Inferior parietal cortex (tissue), 1 donor: ENCODE measurements at regions not wholly inside any gene's neighbourhood (a gene's known extent, or its start where the extent isn't known, plus 50 kb on each side); places are given as distances from the start of the nearest gene placed in this dataset.
"Not testable (repeated sequence)": the region's sequence is repeated elsewhere in the genome, so short reads cannot be mapped to it uniquely, and the experiment has no call there.

Experiments used
- DNase-seq: peaks from one replicate; pipeline ENCODE4 v3.0.0-alpha.2; 2016; ENCODE audit errors: extremely low spot score

DNA sequence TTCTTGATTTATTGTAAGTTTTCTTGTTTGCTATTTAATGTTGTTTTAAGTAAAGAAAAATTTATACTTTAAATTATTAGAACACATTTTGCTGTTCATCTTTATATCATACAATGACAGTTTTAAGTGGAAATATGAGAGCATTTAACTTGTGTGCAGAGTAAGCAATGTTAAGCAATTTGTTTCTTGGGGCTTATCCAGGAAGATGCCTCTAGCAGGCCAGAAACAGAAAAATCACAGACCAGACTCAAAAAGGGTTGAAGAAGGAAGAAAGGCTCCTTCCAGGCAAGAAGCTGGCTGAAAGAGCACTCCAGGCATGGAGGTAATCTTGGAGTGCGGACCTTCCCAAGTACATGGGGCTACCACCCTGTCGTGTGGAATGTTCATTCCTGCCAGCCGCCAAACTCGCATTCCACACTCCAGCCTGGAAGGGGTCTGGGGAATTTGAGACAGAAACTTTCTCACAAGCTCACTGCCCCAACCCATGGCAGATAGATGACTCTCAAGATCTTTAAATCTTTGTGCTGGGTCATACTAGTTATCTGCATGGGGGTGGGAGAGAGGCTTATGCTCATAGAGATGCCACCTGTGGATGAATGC, 1521.3 kb upstream of the AGA start:
- DNase-seq, result no peak

DNA sequence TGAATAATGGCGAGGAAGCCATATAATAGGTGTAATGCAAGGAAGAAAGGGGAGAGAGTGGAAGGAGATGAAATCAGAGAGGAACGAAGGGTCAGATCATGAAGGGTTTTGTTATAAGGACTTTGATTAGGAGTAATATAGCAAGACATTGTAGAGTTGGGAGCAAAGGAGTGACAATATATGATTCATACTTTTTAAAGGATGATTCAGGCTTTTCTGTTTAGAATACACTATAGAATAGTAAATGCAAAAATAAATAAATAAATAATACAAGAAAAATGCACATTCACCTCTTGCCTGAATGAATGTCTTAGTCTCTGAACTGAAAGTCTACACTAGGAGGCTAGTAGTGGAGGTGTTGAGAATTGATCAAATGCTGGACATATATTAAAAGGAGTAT, 1524.4 kb upstream of the AGA start:
- DNase-seq, result no peak

DNA sequence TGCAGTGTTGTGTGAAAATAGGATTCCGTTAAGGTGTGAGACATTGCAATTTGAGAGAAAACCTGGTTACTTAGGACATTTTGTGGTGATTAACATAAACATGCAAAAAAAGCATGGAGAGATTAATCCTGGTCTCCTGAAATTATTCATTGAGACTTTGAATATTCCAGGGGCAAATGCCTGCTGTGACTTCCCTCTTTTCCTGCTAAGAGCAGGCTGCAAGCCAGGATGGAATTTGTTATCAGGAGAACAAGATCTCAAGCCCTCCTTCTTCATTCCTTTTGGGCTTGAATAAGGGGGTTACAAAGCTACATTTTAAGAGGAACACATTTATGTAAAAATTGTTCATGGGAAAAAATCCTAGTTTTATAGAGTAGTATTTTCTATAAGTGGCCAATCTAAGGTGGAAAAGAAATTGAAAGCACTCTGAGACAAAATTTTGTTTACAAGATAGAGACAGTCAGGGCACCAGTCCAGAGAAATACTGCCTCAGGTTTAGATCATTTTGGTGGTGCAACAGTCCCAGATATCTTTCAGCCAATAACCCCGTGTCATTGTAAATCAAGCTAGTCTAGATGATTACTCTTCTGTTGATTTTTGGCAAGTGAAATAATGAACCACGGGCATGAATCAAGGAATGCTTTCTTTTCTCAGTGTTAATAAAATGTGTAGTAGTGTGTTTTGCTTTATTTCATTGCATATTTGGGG, 1528.3 kb upstream of the AGA start:
- DNase-seq, result no peak

DNA sequence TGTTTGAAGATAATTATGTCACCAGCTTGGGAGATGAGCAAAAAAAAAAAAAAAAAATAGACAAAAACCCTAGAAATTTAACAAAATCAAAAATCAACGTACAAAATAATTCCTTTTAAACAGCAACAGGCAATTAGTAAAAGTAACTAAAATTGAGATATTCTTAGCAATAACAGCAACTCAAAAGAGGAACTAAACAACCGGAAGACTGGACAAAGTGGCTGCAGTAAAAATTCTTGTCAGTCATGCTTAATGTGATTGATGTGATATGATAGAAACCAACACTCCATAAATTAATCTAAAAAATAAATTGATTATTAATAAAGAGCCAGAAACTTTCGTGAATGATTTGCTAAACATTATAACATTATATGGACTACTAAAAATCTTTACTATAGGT, 1534.6 kb upstream of the AGA start:
- no peak for DNase-seq

DNA sequence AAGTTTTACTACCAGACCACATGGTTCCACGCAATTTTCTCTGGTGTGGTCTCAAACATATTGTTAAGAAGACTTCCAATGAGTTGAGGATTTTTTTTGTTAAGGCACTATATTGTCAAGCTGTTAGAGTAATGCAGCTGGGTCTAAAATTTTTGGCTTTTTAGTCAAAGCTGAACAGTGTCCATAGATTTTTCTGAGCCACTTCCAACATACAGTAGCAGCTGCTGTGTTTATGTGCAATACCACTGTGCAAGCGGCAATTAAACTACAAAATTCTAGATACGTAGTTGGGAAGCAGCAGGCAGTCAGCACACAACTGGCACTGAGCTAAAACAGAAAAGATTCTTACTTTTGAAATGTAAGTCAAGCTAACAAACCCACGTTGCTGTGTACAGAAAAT, 1551.1 kb upstream of the AGA start:
- no peak for DNase-seq

DNA sequence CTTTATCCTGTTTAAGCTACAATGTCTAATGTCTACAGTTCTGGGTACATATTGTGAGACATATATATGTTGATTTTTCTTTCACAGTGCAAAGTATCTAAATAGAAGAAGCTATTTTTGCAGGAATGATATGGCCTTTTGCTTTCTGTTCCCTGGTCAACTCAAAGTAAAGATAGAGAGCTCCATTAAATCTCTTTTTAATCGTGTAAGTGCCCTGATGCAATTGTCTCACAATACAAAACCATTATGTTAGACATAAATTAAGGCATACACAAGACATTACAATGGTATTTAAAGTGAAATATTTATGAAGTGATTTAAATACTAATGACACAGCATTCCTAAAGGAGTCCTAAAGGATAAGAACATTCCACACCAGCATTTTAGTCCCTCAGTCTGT, 1559.7 kb upstream of the AGA start:
- no peak for DNase-seq

DNA sequence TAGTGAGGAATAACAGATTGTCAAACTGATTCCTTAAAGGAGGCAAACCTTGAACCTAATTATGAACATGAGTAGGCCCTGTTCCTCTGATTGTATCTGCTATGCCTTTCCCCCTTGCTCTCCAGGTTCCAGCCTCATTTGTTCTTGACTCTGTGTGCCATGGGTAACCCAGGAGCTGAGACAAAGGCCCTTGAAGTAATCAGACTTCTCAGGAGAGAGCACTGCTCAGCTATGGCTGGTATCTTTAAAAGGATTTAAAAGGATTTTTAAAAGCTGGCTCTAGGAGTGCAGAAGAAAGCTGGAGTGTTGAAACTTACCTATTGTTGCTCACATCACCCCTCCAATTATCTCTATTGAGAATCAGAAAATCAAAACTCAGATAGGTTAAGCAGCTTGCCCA, 1565.5 kb upstream of the AGA start:
- DNase-seq, result no peak

DNA sequence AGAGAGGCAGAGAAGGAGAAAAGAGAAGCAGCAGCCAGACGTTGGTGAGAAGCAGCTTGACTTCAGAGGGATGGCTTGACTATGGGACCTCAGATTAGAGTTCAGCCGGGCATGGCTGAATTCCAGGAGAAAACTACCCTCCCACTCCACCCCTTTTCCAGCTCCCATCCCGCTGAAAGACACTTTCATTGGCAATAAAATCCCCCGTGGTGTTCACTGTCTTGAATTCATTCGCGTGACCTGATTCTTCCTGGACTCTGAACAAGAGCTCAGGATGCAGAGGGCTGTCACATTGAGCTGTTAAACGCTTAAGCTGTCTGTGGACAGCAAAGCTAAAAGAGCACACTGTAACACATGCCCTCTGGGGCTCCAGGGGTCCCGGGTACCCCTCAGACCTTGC, 1575.3 kb upstream of the AGA start:
- DNase-seq, result no peak

DNA sequence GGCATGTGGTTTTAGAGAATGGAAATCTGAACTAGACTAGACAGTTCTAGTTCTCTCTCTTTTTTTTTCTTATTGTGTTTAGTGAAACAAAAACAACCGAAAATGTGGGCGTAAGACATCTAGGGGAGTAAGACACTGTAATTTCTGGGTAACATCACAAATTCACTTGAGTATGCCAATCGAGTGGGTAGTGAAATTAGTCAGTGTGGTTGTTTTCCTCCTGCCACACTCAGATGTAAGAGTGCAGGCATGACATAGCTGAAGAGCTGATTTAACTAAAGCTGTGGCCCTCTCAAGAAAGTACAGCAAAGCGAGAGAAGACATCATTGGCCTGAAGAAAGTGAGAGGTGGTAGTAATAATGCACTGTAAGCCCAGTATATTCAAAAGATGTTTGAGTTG, 1585.3 kb upstream of the AGA start:
- DNase-seq, result no peak

DNA sequence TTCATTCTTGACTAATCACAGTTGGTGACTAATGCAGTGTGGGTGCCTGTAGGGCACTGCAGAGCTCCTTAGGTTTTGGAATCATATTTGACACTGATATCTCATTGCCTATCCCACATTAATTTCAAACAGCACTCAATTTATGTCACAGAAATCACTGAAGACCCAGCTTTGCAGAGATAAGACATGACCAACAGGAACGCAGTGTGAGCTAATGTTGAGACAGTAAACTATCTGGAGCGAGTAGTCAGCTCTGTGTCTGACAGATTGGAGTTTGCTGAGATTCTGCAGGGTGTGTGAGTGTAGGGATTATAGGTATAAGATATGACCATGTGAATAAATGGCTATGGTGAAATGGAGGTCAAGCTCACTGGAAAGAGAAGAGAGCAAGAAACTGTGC, 1586.1 kb upstream of the AGA start:
- DNase-seq, result no peak

DNA sequence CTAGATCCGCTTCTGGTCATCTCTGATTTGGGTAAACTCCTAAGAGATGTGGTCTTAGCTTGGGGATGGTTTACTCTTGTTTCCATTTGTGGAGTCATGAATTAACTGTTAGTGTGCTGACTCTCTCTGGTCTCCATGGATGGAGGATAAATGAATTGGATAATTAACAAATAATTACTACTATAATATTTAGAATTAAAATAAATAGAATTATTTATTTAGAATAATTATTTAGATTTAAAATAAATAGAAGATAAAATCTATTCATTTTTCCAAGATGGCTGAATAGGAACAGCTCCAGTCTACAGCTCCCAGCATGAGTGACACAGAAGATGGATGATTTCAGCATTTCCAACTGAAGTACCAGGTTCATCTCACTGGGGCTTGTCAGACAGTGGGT, 1587.4 kb upstream of the AGA start:
- no peak for DNase-seq

DNA sequence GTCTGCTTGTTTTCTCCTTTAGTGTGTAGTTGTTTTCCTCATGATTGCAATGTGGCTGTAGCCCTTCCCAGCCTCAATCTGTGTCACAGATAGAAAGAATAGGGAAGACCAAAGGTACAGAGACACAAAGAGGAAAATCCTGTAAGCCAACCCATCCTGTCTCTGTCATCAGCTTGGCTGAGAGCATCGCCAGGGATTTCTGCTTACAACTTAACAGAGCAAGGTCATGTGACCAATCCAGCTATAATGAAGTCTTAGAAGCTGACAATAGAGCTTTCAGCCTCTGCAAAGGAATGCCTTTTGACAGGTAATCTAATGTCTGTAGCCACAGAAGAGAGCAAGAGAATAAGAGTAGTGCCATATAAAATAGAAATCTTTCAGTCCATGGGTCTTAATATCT, 1598.0 kb upstream of the AGA start:
- DNase-seq, result no peak

DNA sequence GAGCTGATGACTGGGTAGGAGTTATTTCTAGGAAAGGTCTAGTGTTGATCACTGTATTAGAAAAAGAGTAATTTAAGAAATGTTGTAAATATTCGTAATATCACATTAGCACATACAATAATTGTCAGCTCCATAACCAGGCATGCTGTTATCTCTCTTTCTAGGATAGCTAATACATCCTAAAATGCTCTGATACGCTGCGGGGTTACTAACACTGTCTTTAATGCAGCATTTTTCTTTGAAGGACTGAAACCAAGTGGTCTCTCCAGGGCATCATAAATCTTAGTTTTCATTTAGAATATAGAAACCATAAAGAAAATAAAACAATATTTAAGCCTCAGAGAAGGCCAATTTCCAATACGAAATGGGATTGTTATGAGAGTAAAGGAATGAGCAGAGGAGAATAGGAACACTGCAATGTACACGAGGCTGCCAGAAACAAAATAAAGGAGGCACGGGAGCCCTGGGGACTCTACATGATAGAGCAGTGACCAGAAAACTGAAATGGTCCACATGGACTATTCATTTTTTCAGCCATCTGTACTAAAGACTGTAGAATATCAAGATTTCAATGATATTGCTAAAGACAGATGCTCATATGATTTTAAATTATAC, 1606.7 kb upstream of the AGA start:
- DNase-seq, result no peak

DNA sequence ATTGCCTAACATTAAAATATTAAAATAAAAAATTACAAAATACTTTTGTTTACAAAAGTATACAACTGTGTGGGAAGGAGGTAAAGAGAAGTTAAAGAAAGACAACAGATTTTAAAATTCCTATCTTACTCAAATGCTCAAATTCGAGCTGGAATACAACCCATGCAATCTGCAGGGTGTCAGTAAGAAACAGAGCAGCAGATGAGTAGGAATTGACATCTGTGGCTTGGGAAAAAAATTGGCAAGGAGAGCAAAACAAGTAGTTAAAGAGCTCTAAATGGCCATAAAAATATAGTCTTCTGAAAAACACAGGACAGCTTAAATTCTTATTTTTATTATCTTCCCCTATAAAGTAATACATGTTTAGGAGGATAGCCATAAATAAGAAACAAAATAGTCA, 1609.0 kb upstream of the AGA start:
- DNase-seq, result no peak

DNA sequence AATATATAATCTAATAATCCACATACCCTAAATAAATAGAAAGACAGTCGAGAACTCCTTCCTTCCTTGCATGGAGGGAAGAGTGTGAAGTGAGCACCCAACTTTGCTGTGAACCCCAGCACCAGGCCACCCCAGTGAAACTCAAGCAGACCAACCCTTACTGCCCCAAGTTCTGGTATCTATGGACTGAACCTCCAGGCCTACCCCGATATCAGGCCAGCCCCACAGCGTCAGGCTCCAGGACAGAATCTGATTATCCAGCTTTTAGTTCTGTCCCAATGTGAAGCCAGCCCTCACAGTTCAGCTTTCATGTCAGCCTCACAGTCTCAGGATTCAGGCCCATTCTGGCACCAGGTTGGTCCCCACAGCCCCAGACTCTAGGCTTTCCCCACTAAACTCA, 1617.2 kb upstream of the AGA start:
- DNase-seq, result no peak

DNA sequence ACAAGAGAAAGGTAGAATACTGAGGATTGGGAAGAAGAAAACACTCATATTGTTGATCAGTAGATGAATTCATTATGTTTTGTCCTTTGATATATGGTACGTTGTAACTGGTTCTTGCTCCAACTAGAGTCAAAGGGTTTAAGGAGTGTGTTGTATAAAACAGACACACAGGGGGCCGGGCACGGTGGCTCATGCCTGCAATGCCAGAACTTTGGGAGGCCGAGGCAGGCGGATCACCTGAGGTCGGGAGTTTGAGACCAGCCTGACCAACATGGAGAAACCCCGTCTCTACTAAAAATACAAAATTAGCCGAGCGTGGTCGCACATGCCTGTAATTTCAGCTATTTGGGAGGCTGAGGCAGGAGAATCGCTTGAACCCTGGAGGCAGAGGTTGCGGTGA, 1624.0 kb upstream of the AGA start:
- not testable (repeated sequence) for DNase-seq

DNA sequence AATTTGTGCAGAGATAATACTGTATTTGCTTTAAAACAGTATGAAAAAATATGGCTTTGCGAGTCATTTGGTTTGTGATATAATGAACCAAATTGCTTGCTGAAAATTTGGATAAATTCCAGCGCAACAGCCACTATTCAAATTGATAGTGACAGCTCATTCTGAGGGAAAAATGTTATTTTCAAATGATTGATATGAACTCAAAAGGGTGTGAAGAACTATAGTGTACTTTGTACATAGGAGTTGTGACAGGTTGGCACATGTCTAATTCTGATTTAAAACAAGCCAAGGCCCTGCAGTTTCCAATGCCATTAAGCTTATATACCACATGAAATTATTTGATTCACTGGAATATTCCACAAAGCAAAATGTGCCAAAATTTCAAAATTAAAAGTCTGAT, 1628.9 kb upstream of the AGA start:
- no peak for DNase-seq

DNA sequence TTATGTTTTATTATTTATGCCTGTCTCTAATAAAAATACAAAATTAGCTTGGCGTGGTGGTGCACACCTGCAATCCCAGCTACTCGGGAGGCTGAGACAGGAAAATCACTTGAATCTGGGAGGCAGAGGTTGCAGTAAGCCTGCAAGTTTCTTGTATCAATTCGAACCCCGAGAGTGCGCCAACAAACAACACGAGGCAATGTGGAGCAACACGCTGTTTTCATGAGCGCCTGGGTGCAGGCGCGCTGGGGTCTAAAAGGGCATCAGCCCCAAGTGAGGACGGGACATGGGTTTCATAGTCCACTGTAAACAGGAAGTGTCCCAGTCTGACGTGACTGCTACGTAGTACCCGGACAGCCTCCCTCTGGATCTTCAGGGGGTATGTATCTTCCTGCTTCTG, 1634.6 kb upstream of the AGA start:
- no peak for DNase-seq

DNA sequence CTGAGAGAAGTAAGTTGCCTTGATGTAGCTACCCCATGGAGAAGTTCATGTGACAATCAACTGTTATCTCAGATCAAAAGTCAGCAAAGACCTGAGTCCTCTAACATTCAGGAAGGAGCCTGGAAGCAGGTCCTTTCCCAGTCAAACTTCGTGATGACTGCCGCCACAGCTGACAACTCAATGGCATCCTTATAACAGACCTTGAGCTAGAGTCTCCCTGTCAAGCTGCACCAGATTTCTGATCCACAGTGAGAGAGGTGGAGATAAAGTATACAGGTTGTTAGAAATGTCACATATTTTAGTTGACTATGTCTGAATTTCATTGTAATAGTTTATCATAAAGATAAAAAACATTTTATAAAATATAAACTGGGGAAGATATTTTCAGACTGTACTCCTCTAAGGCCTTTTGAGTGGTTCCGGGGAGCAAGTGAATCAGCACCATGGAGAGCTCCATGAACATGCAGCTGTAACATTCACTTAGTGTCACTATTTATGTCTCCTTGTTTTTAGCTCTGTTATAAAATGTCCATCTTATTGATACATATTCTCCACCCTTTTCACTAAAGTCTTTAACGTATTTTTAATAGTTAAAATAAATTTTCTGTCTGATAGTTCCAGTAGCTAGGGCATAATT, 1653.5 kb upstream of the AGA start:
- peak; percentile 11 for DNase-seq

DNA sequence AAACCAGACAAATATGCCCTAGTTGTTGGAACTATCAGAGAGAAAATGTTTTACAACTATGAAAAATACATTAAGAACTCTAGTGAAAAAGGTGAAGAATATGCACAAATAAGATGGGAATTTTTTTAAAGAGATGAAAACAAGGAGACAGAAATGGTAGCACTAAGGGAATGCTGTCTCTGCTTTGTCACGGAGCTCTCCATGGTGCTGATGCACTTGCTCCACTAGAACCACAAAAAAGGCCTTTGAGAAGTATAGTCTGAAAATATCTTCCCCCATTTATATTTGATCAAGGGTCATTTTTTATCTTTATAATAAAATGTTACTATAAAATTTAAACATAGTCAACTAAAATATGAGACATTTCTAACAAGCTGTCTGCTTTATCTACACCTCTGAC, 1655.5 kb upstream of the AGA start:
- no peak for DNase-seq

DNA sequence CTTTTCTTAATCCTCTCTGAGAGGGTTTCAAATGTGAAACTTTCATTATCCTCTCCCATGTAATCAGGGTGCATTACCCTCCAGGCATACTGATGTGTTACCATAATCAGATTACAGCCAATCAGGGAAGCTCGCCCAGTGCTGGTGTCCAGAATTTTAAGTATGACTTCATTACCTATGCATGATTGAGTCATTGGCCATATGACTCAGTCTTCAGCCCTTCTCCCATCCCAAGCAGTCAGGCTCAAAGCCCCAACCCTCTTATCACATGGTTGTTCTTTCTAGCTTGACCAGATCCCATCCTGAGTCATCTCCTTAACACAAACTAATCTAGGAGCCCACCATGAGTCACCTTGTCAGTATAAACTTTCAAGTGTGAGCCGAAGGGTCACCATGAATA, 1668.1 kb upstream of the AGA start:
- DNase-seq, result no peak

DNA sequence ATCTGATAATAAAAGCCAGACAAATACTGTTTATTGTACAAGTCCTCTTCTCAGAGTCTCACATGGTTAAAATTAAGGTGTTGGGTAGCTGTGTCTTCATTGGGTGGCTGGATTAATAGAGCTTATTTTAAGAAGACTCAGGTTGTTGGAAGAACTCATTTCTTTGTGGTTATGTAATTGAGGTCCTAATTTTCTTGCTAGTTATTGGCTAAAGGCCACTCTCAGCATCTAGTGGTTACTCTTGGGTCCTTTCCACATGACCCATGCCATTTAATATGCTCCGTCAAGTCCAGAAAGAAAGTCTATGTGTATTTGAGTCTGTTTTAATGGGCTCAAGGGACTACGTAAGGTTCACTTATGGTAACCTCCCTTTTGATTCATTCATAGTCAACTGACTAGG, 1668.6 kb upstream of the AGA start:
- DNase-seq, result no peak
